GM12878 (cell line): ENCODE measurements at regions not wholly inside any gene's neighbourhood (a gene's known extent, or its start where the extent isn't known, plus 50 kb on each side); places are given as distances from the start of the nearest gene placed in this dataset.

Experiments
- CREB1 ChIP-seq: IDR thresholded peaks from 2 replicates; pipeline ENCODE4 v1.6.1; 2012; ENCODE audit warnings: low read depth, mild to moderate bottlenecking, inconsistent platforms
- JUNB ChIP-seq: IDR thresholded peaks from 2 replicates; pipeline ENCODE4 v1.6.1; 2016; ENCODE audit warnings: antibody characterized with exemption, mild to moderate bottlenecking
- RCOR1 ChIP-seq: conservative IDR thresholded peaks from 2 replicates; pipeline ENCODE4 v1.6.1; 2012; ENCODE audit warnings: low read depth, low read length, improper control_type of control experiment
- SMC3 ChIP-seq: IDR thresholded peaks from 2 replicates; pipeline ENCODE4 v1.6.1; 2011; ENCODE audit warnings: low read length, improper control_type of control experiment, borderline replicate concordance
- YY1 ChIP-seq: IDR thresholded peaks from 2 replicates; pipeline ENCODE4 v1.6.1; 2011; ENCODE audit warnings: low read depth, mild to moderate bottlenecking, low read length
- TF ChIP-seq, protein P1 (sequence below), 3 experiments: IDR thresholded peaks in 2 of 3; conservative IDR thresholded peaks in 1 of 3; 2 replicates each; pipeline ENCODE4 v1.5.1; 2011; ENCODE audit warnings: low read depth in 3 of 3, low read length in 3 of 3, mild to moderate bottlenecking in 3 of 3, control low read depth in 2 of 3, moderate library complexity in 2 of 3, inconsistent platforms in 1 of 3, mixed read lengths in 1 of 3; ENCODE audit not compliant: control insufficient read depth in 2 of 3, insufficient read depth in 1 of 3; ENCODE audit errors: extremely low read depth in 1 of 3
- TF ChIP-seq, protein P2 (sequence below): fragments of 450-650 bp; IDR thresholded peaks from 2 replicates; pipeline ENCODE4 v1.6.1; 2014; ENCODE audit warnings: mild to moderate bottlenecking
- TF ChIP-seq, protein P3 (sequence below): fragments of 450-650 bp; formaldehyde crosslinking; IDR thresholded peaks from 2 replicates; pipeline ENCODE4 v1.4.0; 2020; ENCODE audit warnings: mild to moderate bottlenecking, moderate library complexity
- TF ChIP-seq, protein P4 (sequence below): IDR thresholded peaks from 2 replicates; pipeline ENCODE4 v1.6.1; 2011; ENCODE audit warnings: low read depth, mild to moderate bottlenecking, low read length, moderate library complexity, borderline replicate concordance; ENCODE audit errors: extremely low read depth

DNA sequence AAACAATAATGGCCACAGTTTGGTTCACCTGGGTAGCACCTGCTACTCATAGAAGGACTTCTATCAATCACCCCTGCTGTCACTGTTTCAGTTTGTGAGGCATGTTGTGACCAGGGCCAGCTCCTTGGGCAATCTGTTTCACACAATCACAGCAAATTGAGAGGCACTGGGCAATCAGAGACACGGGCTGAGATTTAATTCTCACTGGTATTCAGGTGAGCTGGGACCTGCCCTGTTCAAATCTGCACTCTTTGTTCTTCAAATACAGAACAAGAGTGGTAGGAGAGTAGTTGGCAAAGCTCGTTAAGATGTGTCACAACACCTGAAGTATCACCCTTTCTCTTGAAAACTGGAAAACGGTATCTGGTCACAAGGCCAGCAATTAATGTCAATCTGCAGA, 57.8 kb upstream of the NAP1L1 start:
- no peak for TF ChIP-seq YY1
- TF ChIP-seq RCOR1: no peak
- TF ChIP-seq, protein P1, sequence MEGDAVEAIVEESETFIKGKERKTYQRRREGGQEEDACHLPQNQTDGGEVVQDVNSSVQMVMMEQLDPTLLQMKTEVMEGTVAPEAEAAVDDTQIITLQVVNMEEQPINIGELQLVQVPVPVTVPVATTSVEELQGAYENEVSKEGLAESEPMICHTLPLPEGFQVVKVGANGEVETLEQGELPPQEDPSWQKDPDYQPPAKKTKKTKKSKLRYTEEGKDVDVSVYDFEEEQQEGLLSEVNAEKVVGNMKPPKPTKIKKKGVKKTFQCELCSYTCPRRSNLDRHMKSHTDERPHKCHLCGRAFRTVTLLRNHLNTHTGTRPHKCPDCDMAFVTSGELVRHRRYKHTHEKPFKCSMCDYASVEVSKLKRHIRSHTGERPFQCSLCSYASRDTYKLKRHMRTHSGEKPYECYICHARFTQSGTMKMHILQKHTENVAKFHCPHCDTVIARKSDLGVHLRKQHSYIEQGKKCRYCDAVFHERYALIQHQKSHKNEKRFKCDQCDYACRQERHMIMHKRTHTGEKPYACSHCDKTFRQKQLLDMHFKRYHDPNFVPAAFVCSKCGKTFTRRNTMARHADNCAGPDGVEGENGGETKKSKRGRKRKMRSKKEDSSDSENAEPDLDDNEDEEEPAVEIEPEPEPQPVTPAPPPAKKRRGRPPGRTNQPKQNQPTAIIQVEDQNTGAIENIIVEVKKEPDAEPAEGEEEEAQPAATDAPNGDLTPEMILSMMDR (IDR thresholded peaks at IDR 0.05 in 2 of 3, conservative IDR thresholded peaks at IDR 0.05 in 1 of 3; ENCODE audit: control insufficient read depth in 2 of 3, extremely low read depth in 1 of 3, insufficient read depth in 1 of 3, low read depth in 3 of 3, low read length in 3 of 3): no peak
- TF ChIP-seq, protein P2, sequence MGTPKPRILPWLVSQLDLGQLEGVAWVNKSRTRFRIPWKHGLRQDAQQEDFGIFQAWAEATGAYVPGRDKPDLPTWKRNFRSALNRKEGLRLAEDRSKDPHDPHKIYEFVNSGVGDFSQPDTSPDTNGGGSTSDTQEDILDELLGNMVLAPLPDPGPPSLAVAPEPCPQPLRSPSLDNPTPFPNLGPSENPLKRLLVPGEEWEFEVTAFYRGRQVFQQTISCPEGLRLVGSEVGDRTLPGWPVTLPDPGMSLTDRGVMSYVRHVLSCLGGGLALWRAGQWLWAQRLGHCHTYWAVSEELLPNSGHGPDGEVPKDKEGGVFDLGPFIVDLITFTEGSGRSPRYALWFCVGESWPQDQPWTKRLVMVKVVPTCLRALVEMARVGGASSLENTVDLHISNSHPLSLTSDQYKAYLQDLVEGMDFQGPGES: no peak
- no peak for TF ChIP-seq CREB1
- TF ChIP-seq, protein P3, sequence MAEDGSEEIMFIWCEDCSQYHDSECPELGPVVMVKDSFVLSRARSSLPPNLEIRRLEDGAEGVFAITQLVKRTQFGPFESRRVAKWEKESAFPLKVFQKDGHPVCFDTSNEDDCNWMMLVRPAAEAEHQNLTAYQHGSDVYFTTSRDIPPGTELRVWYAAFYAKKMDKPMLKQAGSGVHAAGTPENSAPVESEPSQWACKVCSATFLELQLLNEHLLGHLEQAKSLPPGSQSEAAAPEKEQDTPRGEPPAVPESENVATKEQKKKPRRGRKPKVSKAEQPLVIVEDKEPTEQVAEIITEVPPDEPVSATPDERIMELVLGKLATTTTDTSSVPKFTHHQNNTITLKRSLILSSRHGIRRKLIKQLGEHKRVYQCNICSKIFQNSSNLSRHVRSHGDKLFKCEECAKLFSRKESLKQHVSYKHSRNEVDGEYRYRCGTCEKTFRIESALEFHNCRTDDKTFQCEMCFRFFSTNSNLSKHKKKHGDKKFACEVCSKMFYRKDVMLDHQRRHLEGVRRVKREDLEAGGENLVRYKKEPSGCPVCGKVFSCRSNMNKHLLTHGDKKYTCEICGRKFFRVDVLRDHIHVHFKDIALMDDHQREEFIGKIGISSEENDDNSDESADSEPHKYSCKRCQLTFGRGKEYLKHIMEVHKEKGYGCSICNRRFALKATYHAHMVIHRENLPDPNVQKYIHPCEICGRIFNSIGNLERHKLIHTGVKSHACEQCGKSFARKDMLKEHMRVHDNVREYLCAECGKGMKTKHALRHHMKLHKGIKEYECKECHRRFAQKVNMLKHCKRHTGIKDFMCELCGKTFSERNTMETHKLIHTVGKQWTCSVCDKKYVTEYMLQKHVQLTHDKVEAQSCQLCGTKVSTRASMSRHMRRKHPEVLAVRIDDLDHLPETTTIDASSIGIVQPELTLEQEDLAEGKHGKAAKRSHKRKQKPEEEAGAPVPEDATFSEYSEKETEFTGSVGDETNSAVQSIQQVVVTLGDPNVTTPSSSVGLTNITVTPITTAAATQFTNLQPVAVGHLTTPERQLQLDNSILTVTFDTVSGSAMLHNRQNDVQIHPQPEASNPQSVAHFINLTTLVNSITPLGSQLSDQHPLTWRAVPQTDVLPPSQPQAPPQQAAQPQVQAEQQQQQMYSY (CRISPR knock-in tag): no peak
- no peak for TF ChIP-seq SMC3
- no peak for TF ChIP-seq JUNB
- TF ChIP-seq, protein P4, sequence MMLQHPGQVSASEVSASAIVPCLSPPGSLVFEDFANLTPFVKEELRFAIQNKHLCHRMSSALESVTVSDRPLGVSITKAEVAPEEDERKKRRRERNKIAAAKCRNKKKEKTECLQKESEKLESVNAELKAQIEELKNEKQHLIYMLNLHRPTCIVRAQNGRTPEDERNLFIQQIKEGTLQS: no peak
